IMR-90 (cell line): ENCODE measurements at regions not wholly inside any gene's neighbourhood (a gene's known extent, or its start where the extent isn't known, plus 50 kb on each side); places are given as distances from the start of the nearest gene placed in this dataset.

Source experiments
- ELK1 ChIP-seq: fragments of 150-350 bp; IDR thresholded peaks from 2 replicates; pipeline ENCODE4 v1.6.1; 2016; ENCODE audit warnings: low read depth, mild to moderate bottlenecking, low read length, moderate library complexity, borderline replicate concordance
- MAFK ChIP-seq: IDR thresholded peaks from 2 replicates; pipeline ENCODE4 v1.6.1; 2012; ENCODE audit warnings: low read depth, low read length, improper control_type of control experiment
- MXI1 ChIP-seq: IDR thresholded peaks from 2 replicates; pipeline ENCODE4 v1.6.1; 2012; ENCODE audit warnings: low read depth, mild to moderate bottlenecking, low read length, moderate library complexity, borderline replicate concordance
- POLR2A ChIP-seq: IDR thresholded peaks from 2 replicates; pipeline ENCODE4 v1.6.1; 2012; ENCODE audit warnings: mild to moderate bottlenecking, low read depth, low read length
- RAD21 ChIP-seq: IDR thresholded peaks from 2 replicates; pipeline ENCODE4 v1.6.1; 2012; ENCODE audit warnings: low read length, improper control_type of control experiment
- RCOR1 ChIP-seq: IDR thresholded peaks from 2 replicates; pipeline ENCODE4 v1.6.1; 2012; ENCODE audit warnings: mild to moderate bottlenecking, low read length, improper control_type of control experiment; ENCODE audit not compliant: insufficient replicate concordance
- SMC3 ChIP-seq: fragments of 150-350 bp; IDR thresholded peaks from 2 replicates; pipeline ENCODE4 v1.6.1; 2016; ENCODE audit warnings: low read depth, mild to moderate bottlenecking, antibody characterized with exemption, low read length, moderate library complexity
- TF ChIP-seq, protein P1 (sequence below): conservative IDR thresholded peaks from 2 replicates; pipeline ENCODE4 v1.5.1; 2012; ENCODE audit warnings: mild to moderate bottlenecking, low read depth, low read length, improper control_type of control experiment

DNA sequence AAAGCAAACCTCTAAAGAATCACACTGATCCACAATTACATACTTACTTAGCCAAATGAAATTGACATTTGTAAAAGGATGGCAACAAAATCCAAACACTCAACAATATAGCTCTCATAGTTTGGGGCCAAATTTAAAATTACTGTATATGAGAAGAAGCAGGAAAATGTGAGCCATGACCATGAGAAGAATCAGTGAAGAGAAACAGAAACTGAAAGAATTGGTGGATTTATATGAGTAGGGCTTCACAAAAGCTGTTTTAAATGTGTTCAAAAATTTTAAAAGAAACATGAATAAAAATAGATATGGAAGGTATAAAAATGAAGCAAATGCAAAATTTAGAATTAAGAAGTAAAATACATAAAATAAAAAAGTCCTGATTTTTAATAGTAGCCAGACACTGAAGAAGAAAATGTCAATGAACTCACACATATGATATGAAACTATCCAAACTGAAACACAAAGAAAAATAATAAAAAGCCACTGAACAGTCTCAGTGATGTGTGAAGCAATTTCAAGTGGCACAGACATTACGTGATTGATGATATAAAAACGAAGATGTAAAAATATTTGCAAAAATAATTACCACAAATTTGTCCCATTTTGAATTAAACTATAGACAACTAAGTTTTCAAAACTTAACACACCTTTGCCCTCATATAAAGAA lies 87.9 kb upstream of the MDGA2 start:
- no peak for TF ChIP-seq SMC3
- TF ChIP-seq, protein P1, sequence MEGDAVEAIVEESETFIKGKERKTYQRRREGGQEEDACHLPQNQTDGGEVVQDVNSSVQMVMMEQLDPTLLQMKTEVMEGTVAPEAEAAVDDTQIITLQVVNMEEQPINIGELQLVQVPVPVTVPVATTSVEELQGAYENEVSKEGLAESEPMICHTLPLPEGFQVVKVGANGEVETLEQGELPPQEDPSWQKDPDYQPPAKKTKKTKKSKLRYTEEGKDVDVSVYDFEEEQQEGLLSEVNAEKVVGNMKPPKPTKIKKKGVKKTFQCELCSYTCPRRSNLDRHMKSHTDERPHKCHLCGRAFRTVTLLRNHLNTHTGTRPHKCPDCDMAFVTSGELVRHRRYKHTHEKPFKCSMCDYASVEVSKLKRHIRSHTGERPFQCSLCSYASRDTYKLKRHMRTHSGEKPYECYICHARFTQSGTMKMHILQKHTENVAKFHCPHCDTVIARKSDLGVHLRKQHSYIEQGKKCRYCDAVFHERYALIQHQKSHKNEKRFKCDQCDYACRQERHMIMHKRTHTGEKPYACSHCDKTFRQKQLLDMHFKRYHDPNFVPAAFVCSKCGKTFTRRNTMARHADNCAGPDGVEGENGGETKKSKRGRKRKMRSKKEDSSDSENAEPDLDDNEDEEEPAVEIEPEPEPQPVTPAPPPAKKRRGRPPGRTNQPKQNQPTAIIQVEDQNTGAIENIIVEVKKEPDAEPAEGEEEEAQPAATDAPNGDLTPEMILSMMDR = no peak
- TF ChIP-seq RCOR1 = no peak
- TF ChIP-seq MAFK = no peak
- no peak for TF ChIP-seq POLR2A
- TF ChIP-seq ELK1 = no peak
- no peak for TF ChIP-seq RAD21
- TF ChIP-seq MXI1 = no peak
